ENCODE measurements at regions not wholly inside any gene's neighbourhood (a gene's known extent, or its start where the extent isn't known, plus 50 kb on each side); places are given as distances from the start of the nearest gene placed in this dataset.

- Histone ChIP-seq H3K27me3 (no peaks in the 10 kb centered on the region), H3K9me3 (no peaks in the 10 kb centered on the region), H3K4me1 (no peaks in the 10 kb centered on the region), H3K36me3 (no peaks in the 10 kb centered on the region), H3K4me3 (no peak overlapping the region), H3K27ac (no peak overlapping the region)
- 90% methylated on average over 12 of the region's 12 CpGs for WGBS, 2 donors
- intact Hi-C loops (cut with DNase I): no loop called here
- TF ChIP-seq CTCF (IDR thresholded peaks at IDR 0.05): no peak
- no peak for TF ChIP-seq POLR2A (IDR thresholded peaks at IDR 0.05)
- DNase-seq: no peak
Observed at GRCh38 chr14:29380826-29381225, 546.8 kb downstream of the PRKD1 start.

GRCh38 chr14:29388571-29388970, 539.1 kb downstream of the PRKD1 start:
- TF ChIP-seq POLR2AphosphoS5 (IDR thresholded peaks at IDR 0.05) (no peak), CTCF (IDR thresholded peaks at IDR 0.05) (no peak), EP300 (IDR thresholded peaks at IDR 0.05) (no peak), POLR2A (IDR thresholded peaks at IDR 0.05) (no peak)
- 70 to 83% methylated on average over 2 of the region's 2 CpGs for WGBS, 2 donors
- no peaks in the 10 kb centered on the region for H3K9me3 ChIP-seq

GRCh38 chr14:29390081-29390832, 537.4 kb downstream of the PRKD1 start:
- TF ChIP-seq POLR2AphosphoS5 (IDR thresholded peaks at IDR 0.05): no peak
- TF ChIP-seq EP300 (IDR thresholded peaks at IDR 0.05): no peak
- TF ChIP-seq POLR2A (IDR thresholded peaks at IDR 0.05): no peak
- TF ChIP-seq CTCF (IDR thresholded peaks at IDR 0.05): no peak
- DNase-seq: no peak
- Histone ChIP-seq H3K27ac (no peak overlapping the region), H3K9me3 (no peaks in the 10 kb centered on the region), H3K4me3 (no peak overlapping the region), H3K27me3 (no peaks in the 10 kb centered on the region), H3K36me3 (no peaks in the 10 kb centered on the region), H3K4me1 (no peaks in the 10 kb centered on the region)
- WGBS, 2 donors: 24 to 36% methylated on average over 16 of the region's 16 CpGs
- intact Hi-C loops (cut with DNase I): no loop called here

More at GRCh38 chr14:29388571-29388970, 539.1 kb downstream of the PRKD1 start:
- H3K4me3 ChIP-seq: no peak overlapping the region
- H3K4me1 ChIP-seq: no peaks in the 10 kb centered on the region
- H3K27me3 ChIP-seq: no peaks in the 10 kb centered on the region
- intact Hi-C loops (cut with DNase I): no loop called here
- H3K27ac ChIP-seq: no peak overlapping the region
- no peaks in the 10 kb centered on the region for H3K36me3 ChIP-seq
- DNase-seq: no peak

GRCh38 chr14:29391231-29391630, 536.4 kb downstream of the PRKD1 start:
- Histone ChIP-seq H3K9me3 (no peaks in the 10 kb centered on the region), H3K4me3 (no peak overlapping the region), H3K4me1 (no peaks in the 10 kb centered on the region), H3K27me3 (no peaks in the 10 kb centered on the region), H3K36me3 (no peaks in the 10 kb centered on the region), H3K27ac (no peak overlapping the region)
- WGBS, 2 donors: 72 to 79% methylated on average over 4 of the region's 4 CpGs
- TF ChIP-seq CTCF (IDR thresholded peaks at IDR 0.05) (no peak), POLR2AphosphoS5 (IDR thresholded peaks at IDR 0.05) (no peak), POLR2A (IDR thresholded peaks at IDR 0.05) (no peak), EP300 (IDR thresholded peaks at IDR 0.05) (no peak)
- intact Hi-C loops (cut with DNase I): no loop called here
- DNase-seq: no peak

- Histone ChIP-seq H3K9me3 (no peaks in the 10 kb centered on the region), H3K4me3 (no peak overlapping the region), H3K36me3 (no peaks in the 10 kb centered on the region), H3K27me3 (no peaks in the 10 kb centered on the region), H3K4me1 (no peaks in the 10 kb centered on the region), H3K27ac (no peak overlapping the region)
- intact Hi-C loops (cut with DNase I): no loop called here
- DNase-seq: no peak
- 56 to 74% methylated on average over 2 of the region's 2 CpGs for WGBS, 2 donors
- TF ChIP-seq POLR2AphosphoS5 (IDR thresholded peaks at IDR 0.05) (no peak), POLR2A (IDR thresholded peaks at IDR 0.05) (no peak), CTCF (IDR thresholded peaks at IDR 0.05) (no peak), EP300 (IDR thresholded peaks at IDR 0.05) (no peak)
Observed at GRCh38 chr14:29391801-29392200, 535.8 kb downstream of the PRKD1 start.
